GM21717 (cell line): ENCODE measurements at regions not wholly inside any gene's neighbourhood (a gene's known extent, or its start where the extent isn't known, plus 50 kb on each side); places are given as distances from the start of the nearest gene placed in this dataset.

ENCODE experiments used
- ATAC-seq: cut with Tn5 transposase; IDR thresholded peaks from one replicate; pipeline ENCODE4 v1.9.1; 2021; ENCODE audit warnings: mild to moderate bottlenecking, moderate library complexity; ENCODE audit not compliant: unreplicated experiment

- no peak for ATAC-seq
These were observed 678.6 kb downstream of the IQCM start for GRCh38 chr4:149136951-149137620.

- ATAC-seq, result no peak
These were observed 680.6 kb downstream of the IQCM start for GRCh38 chr4:149135062-149135461.

- no peak for ATAC-seq
These were observed 678.8 kb upstream of the NR3C2 start for GRCh38 chr4:149121023-149121404.

GRCh38 chr4:149120331-149121022 is 678.3 kb upstream of the NR3C2 start:
- no peak for ATAC-seq

GRCh38 chr4:149116806-149117205 is 674.6 kb upstream of the NR3C2 start:
- ATAC-seq, result no peak

- no peak for ATAC-seq
These were observed 671.7 kb upstream of the NR3C2 start for GRCh38 chr4:149113804-149114430.

GRCh38 chr4:149112109-149112508 is 669.9 kb upstream of the NR3C2 start:
- no peak for ATAC-seq

GRCh38 chr4:149110481-149110880 is 668.3 kb upstream of the NR3C2 start:
- no peak for ATAC-seq

- no peak for ATAC-seq
These were observed 666.4 kb upstream of the NR3C2 start for GRCh38 chr4:149108626-149109025.

GRCh38 chr4:149102765-149103164 is 660.6 kb upstream of the NR3C2 start:
- no peak for ATAC-seq

GRCh38 chr4:149101649-149102048 is 659.4 kb upstream of the NR3C2 start:
- no peak for ATAC-seq

- ATAC-seq, result no peak
These were observed 653.6 kb upstream of the NR3C2 start for GRCh38 chr4:149095811-149096210.

- no peak for ATAC-seq
These were observed 652.8 kb upstream of the NR3C2 start for GRCh38 chr4:149095001-149095400.

GRCh38 chr4:149084144-149084543 is 641.9 kb upstream of the NR3C2 start:
- no peak for ATAC-seq

GRCh38 chr4:149077181-149077580 is 635.0 kb upstream of the NR3C2 start:
- no peak for ATAC-seq

GRCh38 chr4:149076401-149076800 is 634.2 kb upstream of the NR3C2 start:
- no peak for ATAC-seq

GRCh38 chr4:149072384-149072783 is 630.2 kb upstream of the NR3C2 start:
- ATAC-seq, result no peak

- no peak for ATAC-seq
These were observed 623.5 kb upstream of the NR3C2 start for GRCh38 chr4:149065753-149066152.

GRCh38 chr4:149062997-149063396 is 620.8 kb upstream of the NR3C2 start:
- ATAC-seq, result no peak

GRCh38 chr4:149057594-149057993 is 615.4 kb upstream of the NR3C2 start:
- no peak for ATAC-seq

GRCh38 chr4:149056615-149057014 is 614.4 kb upstream of the NR3C2 start:
- no peak for ATAC-seq

- ATAC-seq, result no peak
These were observed 613.4 kb upstream of the NR3C2 start for GRCh38 chr4:149055624-149056023.
